K562 (cell line): ENCODE measurements at regions not wholly inside any gene's neighbourhood (a gene's known extent, or its start where the extent isn't known, plus 50 kb on each side); places are given as distances from the start of the nearest gene placed in this dataset.

Experiments used
- ATF6 ChIP-seq: sonication (generic); formaldehyde crosslinking; IDR thresholded peaks from 2 replicates; pipeline ENCODE4 v1.4.0; 2020; ENCODE audit warnings: mild to moderate bottlenecking, missing genetic modification reagents
- CHCHD3 ChIP-seq: fragments of 250-450 bp; sonication (Bioruptor Pico); IDR thresholded peaks from 2 replicates; pipeline ENCODE4 v2.1.2; 2022; ENCODE audit warnings: mild to moderate bottlenecking
- ILK ChIP-seq: fragments of 450-650 bp; IDR thresholded peaks from 2 replicates; pipeline ENCODE4 v1.6.1; 2016; ENCODE audit warnings: missing genetic modification characterization, low read depth, mild to moderate bottlenecking, missing compliant biosample characterization, moderate library complexity, borderline replicate concordance
- PRDM10 ChIP-seq: fragments of 450-650 bp; IDR thresholded peaks from 2 replicates; pipeline ENCODE4 v1.6.1; 2018; ENCODE audit not compliant: partially characterized antibody
- RNF219 ChIP-seq: fragments of 250-450 bp; sonication (Bioruptor Pico); IDR thresholded peaks from 2 replicates; pipeline ENCODE4 v1.5.0; 2022; ENCODE audit warnings: mild to moderate bottlenecking

- no peak for TF ChIP-seq CHCHD3
- no peak for TF ChIP-seq ATF6 (CRISPR knock-in tag)
- TF ChIP-seq RNF219 (CRISPR knock-in tag): no peak
- TF ChIP-seq ILK (tag): no peak
- no peak for TF ChIP-seq PRDM10
- TF ChIP-seq, all 486 proteins: peak for 0
Observed at GRCh38 chr22:34592123-34592740, 473.7 kb upstream of the ISX start (continued).
